Endodermal cell (in vitro differentiated cells): ENCODE measurements at regions not wholly inside any gene's neighbourhood (a gene's known extent, or its start where the extent isn't known, plus 50 kb on each side); places are given as distances from the start of the nearest gene placed in this dataset.

ENCODE experiments used
- DNase-seq: peaks from one replicate; pipeline ENCODE4 v3.0.0-alpha.2; 2017
- H3K27ac ChIP-seq: 2 replicates; pipeline ENCODE4 v1.5.1; 2013; ENCODE audit warnings: mild to moderate bottlenecking, low read depth, low read length, moderate library complexity
- H3K27me3 ChIP-seq: 2 replicates; pipeline ENCODE4 v1.6.1; 2013; ENCODE audit warnings: mild to moderate bottlenecking, low read length, moderate library complexity; ENCODE audit not compliant: insufficient read depth, control insufficient read depth, poor library complexity, severe bottlenecking
- H3K36me3 ChIP-seq: 2 replicates; pipeline ENCODE4 v1.7.0; 2013; ENCODE audit warnings: mild to moderate bottlenecking, low read length, moderate library complexity; ENCODE audit not compliant: control insufficient read depth, insufficient read depth
- H3K4me1 ChIP-seq: one replicate; pipeline ENCODE4 v1.7.0; 2013; ENCODE audit warnings: low read length; ENCODE audit not compliant: control insufficient read depth, insufficient read depth
- H3K4me3 ChIP-seq: 2 replicates; pipeline ENCODE4 v1.5.1; 2013; ENCODE audit warnings: mild to moderate bottlenecking, low read length, moderate library complexity
- H3K9ac ChIP-seq: 2 replicates; pipeline ENCODE4 v1.6.1; 2013; ENCODE audit warnings: mild to moderate bottlenecking, low read length, moderate library complexity; ENCODE audit not compliant: poor library complexity, severe bottlenecking; ENCODE audit errors: extremely low read depth
- H3K9me3 ChIP-seq: 2 replicates; pipeline ENCODE4 v1.6.1; 2013; ENCODE audit warnings: mild to moderate bottlenecking, low read length, moderate library complexity; ENCODE audit not compliant: control insufficient read depth
- H3K27ac Mint-ChIP-seq: 2 replicates; pipeline ENCODE4 v1.8.0; 2020; ENCODE audit warnings: mixed read lengths
- H3K27me3 Mint-ChIP-seq: 2 replicates; pipeline ENCODE4 v1.8.0; 2021; ENCODE audit warnings: mild to moderate bottlenecking, mixed read lengths; ENCODE audit not compliant: insufficient read depth
- H3K36me3 Mint-ChIP-seq: 2 replicates; pipeline ENCODE4 v1.8.0; 2020; ENCODE audit warnings: low read depth, mixed read lengths
- H3K4me1 Mint-ChIP-seq: 2 replicates; pipeline ENCODE4 v1.8.0; 2020; ENCODE audit warnings: mixed read lengths
- H3K4me3 Mint-ChIP-seq: 2 replicates; pipeline ENCODE4 v1.8.0; 2020; ENCODE audit warnings: mild to moderate bottlenecking, moderate library complexity, mixed read lengths
- H3K9me3 Mint-ChIP-seq: 2 replicates; pipeline ENCODE4 v1.8.0; 2020; ENCODE audit warnings: mild to moderate bottlenecking, mixed read lengths
- WGBS, 2 experiments: methylation state at CpG; one replicate each; pipeline versions ENCODE4 v1.1.5 to v1.1.7; 2013; ENCODE audit warnings: missing lambda C conversion rate in 2 of 2, mixed read lengths in 1 of 2; ENCODE audit not compliant: insufficient coverage in 1 of 2, insufficient read length in 1 of 2; 5-methylcytosine and 5-hydroxymethylcytosine counted together
- TF ChIP-seq, protein P1 (sequence below): fragments of 200-600 bp; sonication (generic); conservative IDR thresholded peaks from 2 replicates; pipeline ENCODE4 v1.5.0; 2021; ENCODE audit warnings: antibody characterized with exemption, mild to moderate bottlenecking

DNA sequence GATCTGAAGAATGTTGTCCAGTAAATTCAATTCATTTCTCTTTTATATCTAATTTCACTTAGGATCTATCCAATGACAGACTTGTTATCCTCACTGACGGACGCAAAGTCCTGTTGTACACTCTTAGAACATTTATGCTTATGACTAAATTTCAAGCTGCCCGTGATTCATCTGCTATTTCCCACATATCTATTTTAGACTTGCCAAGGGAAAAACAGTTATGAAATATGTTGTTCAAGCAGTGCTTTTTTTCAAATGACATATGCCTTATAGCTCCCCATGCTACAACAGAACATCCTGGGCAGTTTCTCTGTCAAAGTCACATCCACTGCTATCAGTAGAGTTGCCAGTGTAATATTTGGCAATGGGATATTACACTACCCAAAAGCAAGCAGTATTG, 94.2 kb upstream of the CBLN2 start:
- Histone ChIP-seq H3K9me3 (peaks cover 21% of the 10 kb centered on the region), H3K27ac (no peak overlapping the region), H3K36me3 (no peaks in the 10 kb centered on the region), H3K9ac (no peak overlapping the region), H3K27me3 (peaks cover 39% of the 10 kb centered on the region), H3K4me3 (no peak overlapping the region), H3K4me1 (no peaks in the 10 kb centered on the region)
- no peak overlapping the region for H3K27ac Mint-ChIP-seq
- peaks cover 36% of the 10 kb centered on the region for H3K27me3 Mint-ChIP-seq
- peaks cover 13% of the 10 kb centered on the region for H3K4me1 Mint-ChIP-seq
- TF ChIP-seq, protein P1, sequence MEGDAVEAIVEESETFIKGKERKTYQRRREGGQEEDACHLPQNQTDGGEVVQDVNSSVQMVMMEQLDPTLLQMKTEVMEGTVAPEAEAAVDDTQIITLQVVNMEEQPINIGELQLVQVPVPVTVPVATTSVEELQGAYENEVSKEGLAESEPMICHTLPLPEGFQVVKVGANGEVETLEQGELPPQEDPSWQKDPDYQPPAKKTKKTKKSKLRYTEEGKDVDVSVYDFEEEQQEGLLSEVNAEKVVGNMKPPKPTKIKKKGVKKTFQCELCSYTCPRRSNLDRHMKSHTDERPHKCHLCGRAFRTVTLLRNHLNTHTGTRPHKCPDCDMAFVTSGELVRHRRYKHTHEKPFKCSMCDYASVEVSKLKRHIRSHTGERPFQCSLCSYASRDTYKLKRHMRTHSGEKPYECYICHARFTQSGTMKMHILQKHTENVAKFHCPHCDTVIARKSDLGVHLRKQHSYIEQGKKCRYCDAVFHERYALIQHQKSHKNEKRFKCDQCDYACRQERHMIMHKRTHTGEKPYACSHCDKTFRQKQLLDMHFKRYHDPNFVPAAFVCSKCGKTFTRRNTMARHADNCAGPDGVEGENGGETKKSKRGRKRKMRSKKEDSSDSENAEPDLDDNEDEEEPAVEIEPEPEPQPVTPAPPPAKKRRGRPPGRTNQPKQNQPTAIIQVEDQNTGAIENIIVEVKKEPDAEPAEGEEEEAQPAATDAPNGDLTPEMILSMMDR = no peak
- DNase-seq = no peak
- no peaks in the 10 kb centered on the region for H3K36me3 Mint-ChIP-seq
- H3K4me3 Mint-ChIP-seq = no peak overlapping the region
- no peaks in the 10 kb centered on the region for H3K9me3 Mint-ChIP-seq
- WGBS, 2 experiments = 83 to 88% methylated on average over 3 of the region's 3 CpGs

DNA sequence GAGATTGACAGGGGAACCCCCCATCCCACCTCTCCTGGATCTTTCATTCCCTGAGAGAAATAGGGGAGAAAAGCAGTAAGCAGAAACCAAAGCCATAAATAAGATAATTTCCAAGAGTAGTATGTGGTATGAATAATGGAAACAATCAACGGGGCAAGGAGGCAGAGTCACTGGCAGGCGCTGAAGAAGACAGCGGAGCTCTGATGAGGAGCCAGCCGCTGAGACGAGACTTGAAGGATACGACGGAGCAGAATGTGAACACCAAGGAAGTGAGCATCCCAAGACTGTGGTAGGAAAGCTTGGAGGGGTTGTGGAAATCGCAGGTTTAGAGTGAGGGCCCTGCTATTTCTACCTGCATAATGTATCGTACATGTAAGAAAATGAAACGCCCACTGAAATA, 93.6 kb upstream of the CBLN2 start:
- Histone ChIP-seq H3K9ac (no peak overlapping the region), H3K27me3 (peaks cover 39% of the 10 kb centered on the region), H3K4me3 (no peak overlapping the region), H3K4me1 (no peaks in the 10 kb centered on the region), H3K9me3 (peaks cover 18% of the 10 kb centered on the region), H3K27ac (no peak overlapping the region), H3K36me3 (no peaks in the 10 kb centered on the region)
- H3K4me1 Mint-ChIP-seq = peaks cover 13% of the 10 kb centered on the region
- no peak overlapping the region for H3K27ac Mint-ChIP-seq
- H3K36me3 Mint-ChIP-seq = no peaks in the 10 kb centered on the region
- TF ChIP-seq, protein P1 = no peak
- WGBS, 2 experiments = 82 to 85% methylated on average over 7 to 10 of the region's 10 CpGs
- no peaks in the 10 kb centered on the region for H3K9me3 Mint-ChIP-seq
- H3K4me3 Mint-ChIP-seq = no peak overlapping the region
- DNase-seq = no peak
- H3K27me3 Mint-ChIP-seq = peaks cover 31% of the 10 kb centered on the region

DNA sequence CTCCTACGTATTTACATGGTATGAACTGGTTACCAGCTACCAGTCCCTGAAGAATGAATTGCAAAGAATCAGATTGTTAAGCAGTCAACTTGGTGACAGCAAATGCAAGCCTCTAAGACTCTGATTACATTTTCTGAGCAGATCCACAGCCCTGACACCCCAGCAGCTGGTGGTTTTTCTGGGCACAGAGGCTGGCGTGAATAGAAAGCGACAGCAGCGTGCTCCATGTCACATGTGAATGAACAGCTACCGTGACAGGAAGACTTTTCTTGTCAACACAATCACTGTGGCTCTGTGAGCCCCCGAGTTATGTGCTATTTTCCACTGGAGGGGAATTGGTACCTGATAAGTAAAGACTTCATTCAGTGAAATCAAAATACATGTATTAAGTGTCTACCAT, 93.2 kb upstream of the CBLN2 start:
- Mint-ChIP-seq H3K27me3 (peaks cover 31% of the 10 kb centered on the region), H3K4me1 (peaks cover 13% of the 10 kb centered on the region), H3K27ac (no peak overlapping the region), H3K4me3 (no peak overlapping the region), H3K9me3 (no peaks in the 10 kb centered on the region), H3K36me3 (no peaks in the 10 kb centered on the region)
- Histone ChIP-seq H3K4me3 (no peak overlapping the region), H3K36me3 (no peaks in the 10 kb centered on the region), H3K27me3 (peaks cover 39% of the 10 kb centered on the region), H3K27ac (no peak overlapping the region), H3K9me3 (peaks cover 17% of the 10 kb centered on the region), H3K9ac (no peak overlapping the region), H3K4me1 (no peaks in the 10 kb centered on the region)
- no peak for DNase-seq
- 75 to 81% methylated on average over 6 of the region's 6 CpGs for WGBS, 2 experiments
- TF ChIP-seq, protein P1 = no peak
